ENCODE measurements at regions not wholly inside any gene's neighbourhood (a gene's known extent, or its start where the extent isn't known, plus 50 kb on each side); places are given as distances from the start of the nearest gene placed in this dataset.

- TF ChIP-seq POLR2A (IDR thresholded peaks at IDR 0.05; ENCODE audit: low read depth, low read length) (no peak), POLR2AphosphoS5 (IDR thresholded peaks at IDR 0.05; ENCODE audit: low read depth, low read length) (no peak)
These were observed 549.0 kb downstream of the KCTD12 start for GRCh38 chr13:76336889-76337844.
